Sigmoid colon (tissue), 6 donors: ENCODE measurements at regions not wholly inside any gene's neighbourhood (a gene's known extent, or its start where the extent isn't known, plus 50 kb on each side); places are given as distances from the start of the nearest gene placed in this dataset.

ENCODE experiments used
- DNase-seq: peaks from one replicate; pipeline ENCODE4 v3.0.0-alpha.2; 2019
- H3K27ac ChIP-seq, 4 donors: fragments of 200-600 bp; sonication (generic); one replicate each; pipeline ENCODE4 v1.5.1; 2016 to 2019; ENCODE audit warnings: mild to moderate bottlenecking in 1 of 4
- H3K27me3 ChIP-seq, 3 donors: fragments of 200-600 bp; sonication (generic); one replicate each; pipeline ENCODE4 v1.5.1; 2019; ENCODE audit warnings: mild to moderate bottlenecking in 1 of 3
- H3K36me3 ChIP-seq, 4 donors: fragments of 200-600 bp; sonication (generic); one replicate each; pipeline ENCODE4 v1.5.1; 2016 to 2019
- H3K4me1 ChIP-seq, 4 donors: fragments of 200-600 bp; sonication (generic); one replicate each; pipeline ENCODE4 v1.5.1; 2017 to 2019
- H3K4me3 ChIP-seq, 4 donors: fragments of 200-600 bp; sonication (generic); one replicate each; pipeline ENCODE4 v1.5.1; 2017 to 2019; ENCODE audit warnings: mild to moderate bottlenecking in 2 of 4, moderate library complexity in 1 of 4
- H3K9me3 ChIP-seq, 4 donors: fragments of 200-600 bp in 3 of 4; sonication (generic) in 3 of 4; one replicate each; pipeline versions ENCODE4 v1.5.1 to v1.6.1; 2013 to 2019
- EP300 ChIP-seq, 4 donors: sonication (generic); formaldehyde crosslinking; IDR thresholded peaks; one replicate each; pipeline ENCODE4 v1.6.1; 2017; ENCODE audit warnings: antibody characterized with exemption in 4 of 4
- POLR2A ChIP-seq, 2 donors: fragments of 450-650 bp; IDR thresholded peaks; one replicate each; pipeline ENCODE4 v1.6.1; 2016; ENCODE audit warnings: antibody characterized with exemption in 2 of 2, mild to moderate bottlenecking in 2 of 2, moderate library complexity in 2 of 2
- POLR2AphosphoS5 ChIP-seq, 4 donors: sonication (generic); formaldehyde crosslinking; IDR thresholded peaks; one replicate each; pipeline ENCODE4 v1.6.1; 2017; ENCODE audit warnings: antibody characterized with exemption in 4 of 4
- WGBS, 2 donors: extraction: QIAGEN DNeasy Blood & Tissue Kit; methylation state at CpG; one replicate each; pipeline ENCODE4 v1.1.7; 2013; 5-methylcytosine and 5-hydroxymethylcytosine counted together
- intact Hi-C: fragments of 100-400 bp; cut with DNase I; formaldehyde crosslinking; loops from one replicate; pipeline ENCODE4 v1.15.1; 2023
- TF ChIP-seq, protein P1 (sequence below), 4 experiments: fragments of 450-650 bp in 3 of 4; fragments of 200-600 bp in 1 of 4; IDR thresholded peaks; one replicate each; pipeline ENCODE4 v1.5.1; 2016 to 2019; ENCODE audit warnings: antibody characterized with exemption in 4 of 4, mild to moderate bottlenecking in 3 of 4, moderate library complexity in 2 of 4
- donor health status: healthy with polysubstance abuse.
- donor health status: healthy.

GRCh38 chr21:21929226-21929625 lies 931.0 kb downstream of the NCAM2 start:
- Histone ChIP-seq H3K4me1 (no peaks in the 10 kb centered on the region), H3K9me3 (no peaks in the 10 kb centered on the region), H3K27me3 (no peaks in the 10 kb centered on the region), H3K27ac (no peak overlapping the region), H3K36me3 (no peaks in the 10 kb centered on the region), H3K4me3 (no peak overlapping the region)
- no peak for TF ChIP-seq EP300 (IDR thresholded peaks at IDR 0.05)
- no peak for TF ChIP-seq POLR2A (IDR thresholded peaks at IDR 0.05)
- no peak for TF ChIP-seq POLR2AphosphoS5 (IDR thresholded peaks at IDR 0.05)
- TF ChIP-seq, protein P1, sequence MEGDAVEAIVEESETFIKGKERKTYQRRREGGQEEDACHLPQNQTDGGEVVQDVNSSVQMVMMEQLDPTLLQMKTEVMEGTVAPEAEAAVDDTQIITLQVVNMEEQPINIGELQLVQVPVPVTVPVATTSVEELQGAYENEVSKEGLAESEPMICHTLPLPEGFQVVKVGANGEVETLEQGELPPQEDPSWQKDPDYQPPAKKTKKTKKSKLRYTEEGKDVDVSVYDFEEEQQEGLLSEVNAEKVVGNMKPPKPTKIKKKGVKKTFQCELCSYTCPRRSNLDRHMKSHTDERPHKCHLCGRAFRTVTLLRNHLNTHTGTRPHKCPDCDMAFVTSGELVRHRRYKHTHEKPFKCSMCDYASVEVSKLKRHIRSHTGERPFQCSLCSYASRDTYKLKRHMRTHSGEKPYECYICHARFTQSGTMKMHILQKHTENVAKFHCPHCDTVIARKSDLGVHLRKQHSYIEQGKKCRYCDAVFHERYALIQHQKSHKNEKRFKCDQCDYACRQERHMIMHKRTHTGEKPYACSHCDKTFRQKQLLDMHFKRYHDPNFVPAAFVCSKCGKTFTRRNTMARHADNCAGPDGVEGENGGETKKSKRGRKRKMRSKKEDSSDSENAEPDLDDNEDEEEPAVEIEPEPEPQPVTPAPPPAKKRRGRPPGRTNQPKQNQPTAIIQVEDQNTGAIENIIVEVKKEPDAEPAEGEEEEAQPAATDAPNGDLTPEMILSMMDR (IDR thresholded peaks at IDR 0.05): no peak
- WGBS, 2 donors: 14 to 52% methylated on average over 1 of the region's 1 CpG
- no peak for DNase-seq
- intact Hi-C loops: no loop called here

- DNase-seq: no peak
- Histone ChIP-seq H3K27ac (no peak overlapping the region), H3K27me3 (no peaks in the 10 kb centered on the region), H3K4me1 (no peaks in the 10 kb centered on the region), H3K36me3 (no peaks in the 10 kb centered on the region), H3K4me3 (no peak overlapping the region), H3K9me3 (no peaks in the 10 kb centered on the region)
- no peak for TF ChIP-seq EP300 (IDR thresholded peaks at IDR 0.05)
- TF ChIP-seq POLR2AphosphoS5 (IDR thresholded peaks at IDR 0.05): no peak
- no peak for TF ChIP-seq POLR2A (IDR thresholded peaks at IDR 0.05)
- TF ChIP-seq, protein P1 (IDR thresholded peaks at IDR 0.05): no peak
- intact Hi-C loops: no loop called here
- WGBS, 2 donors: 87 to 90% methylated on average over 4 of the region's 4 CpGs
Observed at GRCh38 chr21:21929789-21930188, 931.6 kb downstream of the NCAM2 start.

DNA sequence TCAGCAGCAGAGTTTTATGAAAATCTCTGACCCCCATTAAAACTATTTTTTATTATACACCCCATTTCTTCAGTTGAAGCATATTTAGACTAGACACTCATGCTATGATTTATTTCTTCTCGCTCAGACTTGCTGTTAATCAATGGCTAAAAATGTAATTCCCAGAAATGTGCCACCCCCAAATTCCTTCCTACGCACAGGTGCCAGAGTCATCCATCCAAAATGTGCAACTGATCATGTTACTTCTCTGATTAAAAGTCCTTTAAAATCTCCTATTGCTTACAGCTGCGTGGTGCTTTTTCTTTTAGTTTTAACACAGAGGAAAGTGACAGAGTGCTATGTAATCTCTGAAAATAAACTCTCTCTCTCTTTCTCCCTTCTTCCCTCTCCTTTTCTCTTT lies 954.4 kb downstream of the NCAM2 start:
- Histone ChIP-seq H3K36me3 (no peaks in the 10 kb centered on the region), H3K9me3 (no peaks in the 10 kb centered on the region), H3K4me3 (no peak overlapping the region), H3K27ac (no peak overlapping the region), H3K4me1 (no peaks in the 10 kb centered on the region), H3K27me3 (no peaks in the 10 kb centered on the region)
- WGBS, 2 donors: 76 to 92% methylated on average over 3 of the region's 3 CpGs
- intact Hi-C loops: no loop called here
- no peak for TF ChIP-seq POLR2AphosphoS5 (IDR thresholded peaks at IDR 0.05)
- TF ChIP-seq POLR2A (IDR thresholded peaks at IDR 0.05): no peak
- TF ChIP-seq, protein P1 (IDR thresholded peaks at IDR 0.05): no peak
- no peak for TF ChIP-seq EP300 (IDR thresholded peaks at IDR 0.05)
- DNase-seq: no peak

GRCh38 chr21:21955204-21955603 lies 957.0 kb downstream of the NCAM2 start:
- Histone ChIP-seq H3K27ac (no peak overlapping the region), H3K27me3 (no peaks in the 10 kb centered on the region), H3K9me3 (no peaks in the 10 kb centered on the region), H3K4me3 (no peak overlapping the region), H3K36me3 (no peaks in the 10 kb centered on the region), H3K4me1 (no peaks in the 10 kb centered on the region)
- intact Hi-C loops: no loop called here
- DNase-seq: no peak
- WGBS, 2 donors: 76 to 77% methylated on average over 3 of the region's 3 CpGs
- TF ChIP-seq, protein P1 (IDR thresholded peaks at IDR 0.05): no peak
- TF ChIP-seq POLR2A (IDR thresholded peaks at IDR 0.05) (no peak), POLR2AphosphoS5 (IDR thresholded peaks at IDR 0.05) (no peak), EP300 (IDR thresholded peaks at IDR 0.05) (no peak)

DNA sequence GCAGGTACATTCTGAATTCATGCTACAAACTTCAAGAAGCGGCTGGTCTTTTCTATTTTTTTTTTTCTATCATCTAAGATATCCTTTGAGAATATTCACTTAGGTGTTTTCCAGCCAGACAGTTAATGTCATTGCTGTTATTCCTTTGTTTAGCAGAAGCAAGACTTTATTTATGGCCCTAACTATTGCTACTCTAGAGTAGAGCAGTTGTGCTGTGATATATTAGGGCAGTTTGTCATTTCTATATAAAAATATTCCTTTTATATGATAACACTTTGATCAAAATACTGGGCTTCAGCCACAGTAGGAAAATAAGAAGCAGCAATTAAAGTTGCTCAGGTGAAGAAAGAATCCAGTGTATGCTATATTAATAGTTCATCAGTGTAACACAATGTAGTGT lies 959.3 kb downstream of the NCAM2 start:
- no peak overlapping the region for H3K4me3 ChIP-seq
- no peaks in the 10 kb centered on the region for H3K9me3 ChIP-seq
- WGBS, 2 donors: 91 to 94% methylated on average over 1 of the region's 1 CpG
- H3K4me1 ChIP-seq: no peaks in the 10 kb centered on the region
- TF ChIP-seq EP300 (IDR thresholded peaks at IDR 0.05): no peak
- TF ChIP-seq POLR2AphosphoS5 (IDR thresholded peaks at IDR 0.05): no peak
- no peak for TF ChIP-seq POLR2A (IDR thresholded peaks at IDR 0.05)
- TF ChIP-seq, protein P1 (IDR thresholded peaks at IDR 0.05): no peak
- no peak overlapping the region for H3K27ac ChIP-seq
- intact Hi-C loops: no loop called here
- H3K36me3 ChIP-seq: no peaks in the 10 kb centered on the region
- H3K27me3 ChIP-seq: no peaks in the 10 kb centered on the region
- DNase-seq: no peak
